ENCODE measurements at regions not wholly inside any gene's neighbourhood (a gene's known extent, or its start where the extent isn't known, plus 50 kb on each side); places are given as distances from the start of the nearest gene placed in this dataset.

DNA sequence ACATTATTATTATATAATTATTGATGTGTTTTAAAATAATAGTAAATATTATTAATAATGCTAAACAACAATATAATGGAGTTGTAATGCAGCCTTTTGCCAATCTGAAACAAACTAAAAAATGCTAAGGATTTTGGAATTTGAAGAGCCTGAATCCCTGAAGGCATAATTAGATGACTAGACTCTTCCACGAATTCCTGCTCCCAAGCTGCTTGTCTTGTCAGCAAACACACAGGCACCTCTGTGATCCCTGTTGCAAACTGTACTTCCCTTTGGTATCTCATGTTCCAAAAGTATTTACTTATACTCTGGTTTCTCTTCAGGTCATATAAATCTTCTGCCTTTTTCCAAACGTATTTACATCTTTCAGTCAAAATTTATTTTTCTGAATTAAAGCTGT is 1862.4 kb downstream of the OLFM4 start:
- Histone ChIP-seq H3K9ac (ENCODE audit: low read length in 3 of 3) (no peak overlapping the region), H3K4me1 (ENCODE audit: control insufficient read depth in 2 of 3, insufficient read depth in 2 of 3, low read depth in 1 of 3, low read length in 3 of 3) (no peaks in the 10 kb centered on the region), H3K36me3 (ENCODE audit: control insufficient read depth in 2 of 3, insufficient read depth in 3 of 3, low read length in 3 of 3) (no peaks in the 10 kb centered on the region), H3K27me3 (ENCODE audit: control insufficient read depth, insufficient read depth, low read length) (no peaks in the 10 kb centered on the region), H3K27ac (ENCODE audit: low read depth in 2 of 2, low read length in 2 of 2) (no peak overlapping the region), H3K4me3 (ENCODE audit: low read length in 3 of 3) (no peak overlapping the region), H3K9me3 (ENCODE audit: control insufficient read depth in 2 of 3, insufficient read depth in 1 of 3, low read length in 3 of 3) (no peaks in the 10 kb centered on the region)
- peak in 2 of 5 donors; percentile 6 for DNase-seq
- intact Hi-C loops (cut with DNase I) = no loop called here
- FAIRE-seq = no peak
- TF ChIP-seq, protein P1, sequence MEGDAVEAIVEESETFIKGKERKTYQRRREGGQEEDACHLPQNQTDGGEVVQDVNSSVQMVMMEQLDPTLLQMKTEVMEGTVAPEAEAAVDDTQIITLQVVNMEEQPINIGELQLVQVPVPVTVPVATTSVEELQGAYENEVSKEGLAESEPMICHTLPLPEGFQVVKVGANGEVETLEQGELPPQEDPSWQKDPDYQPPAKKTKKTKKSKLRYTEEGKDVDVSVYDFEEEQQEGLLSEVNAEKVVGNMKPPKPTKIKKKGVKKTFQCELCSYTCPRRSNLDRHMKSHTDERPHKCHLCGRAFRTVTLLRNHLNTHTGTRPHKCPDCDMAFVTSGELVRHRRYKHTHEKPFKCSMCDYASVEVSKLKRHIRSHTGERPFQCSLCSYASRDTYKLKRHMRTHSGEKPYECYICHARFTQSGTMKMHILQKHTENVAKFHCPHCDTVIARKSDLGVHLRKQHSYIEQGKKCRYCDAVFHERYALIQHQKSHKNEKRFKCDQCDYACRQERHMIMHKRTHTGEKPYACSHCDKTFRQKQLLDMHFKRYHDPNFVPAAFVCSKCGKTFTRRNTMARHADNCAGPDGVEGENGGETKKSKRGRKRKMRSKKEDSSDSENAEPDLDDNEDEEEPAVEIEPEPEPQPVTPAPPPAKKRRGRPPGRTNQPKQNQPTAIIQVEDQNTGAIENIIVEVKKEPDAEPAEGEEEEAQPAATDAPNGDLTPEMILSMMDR (IDR thresholded peaks at IDR 0.05; ENCODE audit: borderline replicate concordance, extremely low read depth, insufficient read depth) = no peak

DNA sequence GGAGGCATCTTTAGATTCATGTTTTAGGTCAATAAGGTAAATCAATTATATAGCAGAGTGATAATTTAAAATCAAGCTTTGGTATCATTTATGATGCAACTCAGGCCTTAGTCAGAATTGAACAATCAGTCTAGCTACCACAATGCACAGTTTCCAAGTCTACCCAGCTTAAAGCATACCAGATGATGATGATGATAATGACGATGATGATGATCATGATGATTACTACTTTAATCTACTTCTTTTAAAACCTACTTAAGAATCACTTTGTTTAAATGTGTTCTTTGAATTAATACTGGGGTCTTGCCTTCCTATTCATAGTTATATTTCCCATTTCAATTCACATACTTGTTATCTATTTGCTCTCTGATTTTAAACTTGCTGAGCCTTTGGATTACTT is 1872.7 kb downstream of the OLFM4 start:
- H3K4me3 ChIP-seq (ENCODE audit: low read length in 3 of 3) = no peak overlapping the region
- FAIRE-seq (no peak), DNase-seq (no peak)
- no peaks in the 10 kb centered on the region for H3K9me3 ChIP-seq (ENCODE audit: control insufficient read depth in 2 of 3, insufficient read depth in 1 of 3, low read length in 3 of 3)
- intact Hi-C loops (cut with DNase I) = no loop called here
- H3K27ac ChIP-seq (ENCODE audit: low read depth in 2 of 2, low read length in 2 of 2) = no peak overlapping the region
- H3K4me1 ChIP-seq (ENCODE audit: control insufficient read depth in 2 of 3, insufficient read depth in 2 of 3, low read depth in 1 of 3, low read length in 3 of 3) = no peaks in the 10 kb centered on the region
- H3K27me3 ChIP-seq (ENCODE audit: control insufficient read depth, insufficient read depth, low read length) = no peaks in the 10 kb centered on the region
- no peak overlapping the region for H3K9ac ChIP-seq (ENCODE audit: low read length in 3 of 3)
- TF ChIP-seq, protein P1 (IDR thresholded peaks at IDR 0.05; ENCODE audit: borderline replicate concordance, extremely low read depth, insufficient read depth) = no peak
- H3K36me3 ChIP-seq (ENCODE audit: control insufficient read depth in 2 of 3, insufficient read depth in 3 of 3, low read length in 3 of 3) = no peaks in the 10 kb centered on the region

DNA sequence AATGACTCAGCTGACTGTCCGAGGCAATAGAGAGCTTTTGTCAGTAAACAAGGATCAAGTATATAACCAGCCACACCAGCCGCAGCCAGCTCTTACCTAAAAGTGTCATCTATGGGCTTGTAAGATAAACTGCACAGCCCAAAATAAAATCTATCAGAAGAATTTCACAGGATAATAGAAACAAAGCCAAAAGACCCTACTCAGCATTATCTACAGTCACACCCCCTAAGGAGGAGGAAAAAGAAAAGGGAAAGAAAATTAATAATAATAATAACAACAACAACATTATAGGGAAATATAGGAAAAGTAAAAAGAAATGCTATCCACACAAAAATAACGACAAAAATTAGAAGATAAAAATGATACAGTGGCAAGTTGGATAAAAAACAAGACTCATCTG is 1883.8 kb downstream of the OLFM4 start:
- H3K4me3 ChIP-seq (ENCODE audit: low read length in 3 of 3) = no peak overlapping the region
- intact Hi-C loops (cut with DNase I) = no loop called here
- H3K9ac ChIP-seq (ENCODE audit: low read length in 3 of 3) = no peak overlapping the region
- TF ChIP-seq, protein P1 (IDR thresholded peaks at IDR 0.05; ENCODE audit: borderline replicate concordance, extremely low read depth, insufficient read depth) = no peak
- H3K27me3 ChIP-seq (ENCODE audit: control insufficient read depth, insufficient read depth, low read length) = no peaks in the 10 kb centered on the region
- H3K36me3 ChIP-seq (ENCODE audit: control insufficient read depth in 2 of 3, insufficient read depth in 3 of 3, low read length in 3 of 3) = no peaks in the 10 kb centered on the region
- no peak for FAIRE-seq
- no peak overlapping the region for H3K27ac ChIP-seq (ENCODE audit: low read depth in 2 of 2, low read length in 2 of 2)
- H3K4me1 ChIP-seq (ENCODE audit: control insufficient read depth in 2 of 3, insufficient read depth in 2 of 3, low read depth in 1 of 3, low read length in 3 of 3) = no peaks in the 10 kb centered on the region
- peaks cover 0 to 4% (median 0%) of the 10 kb centered on the region in 3 donors for H3K9me3 ChIP-seq (ENCODE audit: control insufficient read depth in 2 of 3, insufficient read depth in 1 of 3, low read length in 3 of 3)
- no peak for DNase-seq

DNA sequence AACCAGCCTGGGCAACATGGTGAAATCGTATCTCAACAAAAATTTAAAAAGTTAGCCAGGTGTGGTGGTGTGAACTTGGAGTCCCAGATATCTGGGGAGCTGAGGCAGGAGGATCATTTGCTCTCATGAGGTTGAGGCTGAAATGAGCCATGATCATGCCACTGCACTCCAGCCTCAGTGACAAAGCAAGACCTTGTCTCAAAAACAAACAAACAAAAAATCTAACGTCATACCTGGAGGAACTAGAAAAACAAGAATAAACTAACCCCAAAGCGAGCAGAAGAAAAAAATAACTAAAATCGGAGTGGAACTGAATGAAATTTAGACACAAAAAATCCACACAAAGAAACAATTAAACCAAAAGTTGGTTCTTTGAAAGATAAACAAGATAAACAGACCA is 1885.1 kb downstream of the OLFM4 start:
- no peaks in the 10 kb centered on the region for H3K27me3 ChIP-seq (ENCODE audit: control insufficient read depth, insufficient read depth, low read length)
- FAIRE-seq = no peak
- H3K9me3 ChIP-seq (ENCODE audit: control insufficient read depth in 2 of 3, insufficient read depth in 1 of 3, low read length in 3 of 3) = peaks cover 0 to 4% (median 0%) of the 10 kb centered on the region in 3 donors
- TF ChIP-seq, protein P1 (IDR thresholded peaks at IDR 0.05; ENCODE audit: borderline replicate concordance, extremely low read depth, insufficient read depth) = no peak
- no peak overlapping the region for H3K9ac ChIP-seq (ENCODE audit: low read length in 3 of 3)
- DNase-seq = no peak
- intact Hi-C loops (cut with DNase I) = no loop called here
- no peaks in the 10 kb centered on the region for H3K36me3 ChIP-seq (ENCODE audit: control insufficient read depth in 2 of 3, insufficient read depth in 3 of 3, low read length in 3 of 3)
- H3K4me3 ChIP-seq (ENCODE audit: low read length in 3 of 3) = no peak overlapping the region
- no peak overlapping the region for H3K27ac ChIP-seq (ENCODE audit: low read depth in 2 of 2, low read length in 2 of 2)
- H3K4me1 ChIP-seq (ENCODE audit: control insufficient read depth in 2 of 3, insufficient read depth in 2 of 3, low read depth in 1 of 3, low read length in 3 of 3) = no peaks in the 10 kb centered on the region

Measured in kidney (tissue), 13 donors.